Esophagus squamous epithelium (tissue), 5 donors: ENCODE measurements at regions not wholly inside any gene's neighbourhood (a gene's known extent, or its start where the extent isn't known, plus 50 kb on each side); places are given as distances from the start of the nearest gene placed in this dataset.

ENCODE experiments used
- DNase-seq: peaks from one replicate; lab custom pipeline; 2025; lab: John Stamatoyannopoulos, UW
- H3K27ac ChIP-seq, 4 donors: fragments of 200-600 bp; sonication (generic); one replicate each; pipeline ENCODE4 v1.5.1; 2016 to 2019; ENCODE audit warnings: mild to moderate bottlenecking in 1 of 4
- H3K27me3 ChIP-seq, 4 donors: fragments of 200-600 bp; sonication (generic); 1 replicate in 3 of 4; 2 replicates in 1 of 4; pipeline versions ENCODE4 v1.5.1 to v1.6.0; 2017 to 2021; ENCODE audit warnings: antibody characterized with exemption in 1 of 4
- H3K36me3 ChIP-seq, 3 donors: fragments of 200-600 bp; sonication (generic); one replicate each; pipeline ENCODE4 v1.5.1; 2016 to 2019
- H3K4me1 ChIP-seq, 3 donors: fragments of 200-600 bp; sonication (generic); one replicate each; pipeline ENCODE4 v1.5.1; 2017 to 2019
- H3K4me3 ChIP-seq, 4 donors: fragments of 200-600 bp; sonication (generic); 1 replicate in 3 of 4; 2 replicates in 1 of 4; pipeline ENCODE4 v1.5.1; 2016 to 2019; ENCODE audit warnings: mild to moderate bottlenecking in 2 of 4, moderate library complexity in 1 of 4
- H3K9me3 ChIP-seq, 3 donors: fragments of 200-600 bp; sonication (generic); one replicate each; pipeline ENCODE4 v1.5.1; 2016 to 2019
- CTCF ChIP-seq, 6 experiments: fragments of 450-650 bp in 4 of 6; fragments of 200-600 bp in 2 of 6; sonication (generic) in 2 of 6; IDR thresholded peaks; one replicate each; pipeline ENCODE4 v1.5.1; 2016 to 2019; ENCODE audit warnings: antibody characterized with exemption in 6 of 6, mild to moderate bottlenecking in 4 of 6, moderate library complexity in 4 of 6
- POLR2A ChIP-seq, 4 donors: fragments of 450-650 bp; IDR thresholded peaks; one replicate each; pipeline ENCODE4 v1.6.1; 2017; ENCODE audit warnings: antibody characterized with exemption in 4 of 4, mild to moderate bottlenecking in 4 of 4, moderate library complexity in 3 of 4
- WGBS, 2 donors: methylation state at CpG; one replicate each; pipeline ENCODE4 v1.1.5; 2018; 5-methylcytosine and 5-hydroxymethylcytosine counted together
- intact Hi-C: fragments of 100-400 bp; cut with DNase I; formaldehyde crosslinking; loops from one replicate; pipeline ENCODE4 v1.15.0; 2022
- donor health status: DM: yes; HTN: yes; CAD: no.

- Histone ChIP-seq H3K4me1 (no peaks in the 10 kb centered on the region), H3K9me3 (peaks cover 0 to 27% (median 0%) of the 10 kb centered on the region in 3 donors), H3K27ac (no peak overlapping the region), H3K36me3 (no peaks in the 10 kb centered on the region), H3K27me3 (no peaks in the 10 kb centered on the region), H3K4me3 (no peak overlapping the region)
- no peak for DNase-seq
- TF ChIP-seq CTCF (IDR thresholded peaks at IDR 0.05) = no peak
- no peak for TF ChIP-seq POLR2A (IDR thresholded peaks at IDR 0.05)
- WGBS, 2 donors = 88% methylated on average over 7 of the region's 9 CpGs; no CpG with 5 or more reads in 1 of the 2 donors
- intact Hi-C loops = no loop called here
Observed at GRCh38 chr16:35731341-35732040, 2272.1 kb downstream of the TP53TG3F start.

GRCh38 chr16:35732046-35732810 lies 2272.8 kb downstream of the TP53TG3F start:
- no peak for TF ChIP-seq CTCF (IDR thresholded peaks at IDR 0.05)
- no peak for TF ChIP-seq POLR2A (IDR thresholded peaks at IDR 0.05)
- no peak for DNase-seq
- WGBS, 2 donors = 67 to 71% methylated on average over 6 to 10 of the region's 15 CpGs
- H3K9me3 ChIP-seq = peaks cover 0 to 26% (median 0%) of the 10 kb centered on the region in 3 donors
- H3K27me3 ChIP-seq = no peaks in the 10 kb centered on the region
- H3K27ac ChIP-seq = no peak overlapping the region
- intact Hi-C loops = no loop called here
- H3K4me1 ChIP-seq = no peaks in the 10 kb centered on the region
- no peak overlapping the region for H3K4me3 ChIP-seq
- no peaks in the 10 kb centered on the region for H3K36me3 ChIP-seq

GRCh38 chr16:35733278-35733965 lies 2274.0 kb downstream of the TP53TG3F start:
- Histone ChIP-seq H3K27me3 (no peaks in the 10 kb centered on the region), H3K4me3 (no peak overlapping the region), H3K9me3 (peaks cover 0 to 22% (median 0%) of the 10 kb centered on the region in 3 donors), H3K4me1 (no peaks in the 10 kb centered on the region), H3K36me3 (no peaks in the 10 kb centered on the region), H3K27ac (no peak overlapping the region)
- 33 to 41% methylated on average over 1 to 3 of the region's 3 CpGs for WGBS, 2 donors
- no peak for DNase-seq
- intact Hi-C loops = no loop called here
- no peak for TF ChIP-seq CTCF (IDR thresholded peaks at IDR 0.05)
- TF ChIP-seq POLR2A (IDR thresholded peaks at IDR 0.05) = no peak

- no peaks in the 10 kb centered on the region for H3K36me3 ChIP-seq
- no peak overlapping the region for H3K27ac ChIP-seq
- peaks cover 0 to 18% (median 0%) of the 10 kb centered on the region in 3 donors for H3K9me3 ChIP-seq
- no peak overlapping the region for H3K4me3 ChIP-seq
- no peak for TF ChIP-seq POLR2A (IDR thresholded peaks at IDR 0.05)
- WGBS, 2 donors = 68 to 74% methylated on average over 10 to 12 of the region's 18 CpGs
- H3K4me1 ChIP-seq = no peaks in the 10 kb centered on the region
- H3K27me3 ChIP-seq = no peaks in the 10 kb centered on the region
- intact Hi-C loops = no loop called here
- no peak for DNase-seq
Observed at GRCh38 chr16:35733971-35734702, 2274.7 kb downstream of the TP53TG3F start.

GRCh38 chr16:35734728-35735402 lies 2275.5 kb downstream of the TP53TG3F start:
- Histone ChIP-seq H3K4me1 (no peaks in the 10 kb centered on the region), H3K9me3 (peaks cover 0 to 19% (median 0%) of the 10 kb centered on the region in 3 donors), H3K27me3 (no peaks in the 10 kb centered on the region), H3K27ac (no peak overlapping the region), H3K4me3 (no peak overlapping the region), H3K36me3 (no peaks in the 10 kb centered on the region)
- intact Hi-C loops = no loop called here
- TF ChIP-seq CTCF (IDR thresholded peaks at IDR 0.05) (no peak), POLR2A (IDR thresholded peaks at IDR 0.05) (no peak)
- 65 to 85% methylated on average over 12 to 13 of the region's 18 CpGs for WGBS, 2 donors
- DNase-seq = no peak
